WTC11 (cell line): ENCODE measurements at regions not wholly inside any gene's neighbourhood (a gene's known extent, or its start where the extent isn't known, plus 50 kb on each side); places are given as distances from the start of the nearest gene placed in this dataset.

Experiments used
- ATAC-seq: fragments of 200-7000 bp; cut with Tn5 transposase; 2 replicates; pipeline ENCODE4 v1.10.0; 2021; ENCODE audit warnings: mild to moderate bottlenecking, moderate library complexity
- CTCF ChIA-PET: fragments of 300-600 bp; sonication (Branson Sonifier 250); formaldehyde crosslinking; loops from one replicate; lab custom pipeline; 2021; ENCODE audit warnings: antibody characterized with exemption; lab: Charles Lee
- POLR2A ChIA-PET: fragments of 350-600 bp; sonication (Branson Sonifier 250); formaldehyde crosslinking; loops from one replicate; lab custom pipeline; 2021; ENCODE audit warnings: antibody characterized with exemption; lab: Charles Lee
- DNase-seq: peaks from one replicate; pipeline ENCODE4 v3.0.0; 2021; ENCODE audit warnings: low spot score
- H3K27ac Mint-ChIP-seq: 2 replicates; pipeline ENCODE4 v1.8.0; 2021; ENCODE audit warnings: mixed read lengths
- H3K27me3 Mint-ChIP-seq: 2 replicates; pipeline ENCODE4 v1.8.0; 2021; ENCODE audit warnings: low read depth, mild to moderate bottlenecking, moderate library complexity, mixed read lengths
- H3K36me3 Mint-ChIP-seq: 2 replicates; pipeline ENCODE4 v1.8.0; 2021; ENCODE audit warnings: mixed read lengths
- H3K4me1 Mint-ChIP-seq: 2 replicates; pipeline ENCODE4 v1.8.0; 2022; ENCODE audit warnings: mixed read lengths
- H3K4me3 Mint-ChIP-seq: 2 replicates; pipeline ENCODE4 v1.8.0; 2021; ENCODE audit warnings: mild to moderate bottlenecking, moderate library complexity, mixed read lengths
- H3K9me3 Mint-ChIP-seq: 2 replicates; pipeline ENCODE4 v1.8.0; 2021; ENCODE audit warnings: mixed read lengths
- AR ChIP-seq: fragments of 250-450 bp; sonication (Bioruptor Pico); IDR thresholded peaks from 2 replicates; pipeline ENCODE4 v1.9.0; 2021; ENCODE audit warnings: mild to moderate bottlenecking
- ATF6 ChIP-seq: sonication (generic); formaldehyde crosslinking; IDR thresholded peaks from 2 replicates; pipeline ENCODE4 v1.8.1; 2023; ENCODE audit warnings: mild to moderate bottlenecking, missing genetic modification reagents
- CDX4 ChIP-seq: fragments of 250-450 bp; sonication (Bioruptor Pico); IDR thresholded peaks from 2 replicates; pipeline ENCODE4 v1.9.0; 2021; ENCODE audit warnings: moderate library complexity, mild to moderate bottlenecking, inconsistent platforms, borderline replicate concordance
- EMX1 ChIP-seq: fragments of 250-450 bp; sonication (Bioruptor Pico); IDR thresholded peaks from 2 replicates; pipeline ENCODE4 v1.8.0; 2021; ENCODE audit warnings: mild to moderate bottlenecking
- ERG ChIP-seq: fragments of 250-450 bp; sonication (Bioruptor Pico); IDR thresholded peaks from 2 replicates; pipeline ENCODE4 v1.8.0; 2021; ENCODE audit warnings: mild to moderate bottlenecking
- ESRRA ChIP-seq: sonication (generic); formaldehyde crosslinking; IDR thresholded peaks from 2 replicates; pipeline ENCODE4 v1.8.1; 2022; ENCODE audit warnings: mild to moderate bottlenecking, missing genetic modification reagents, borderline replicate concordance
- GRHL2 ChIP-seq: fragments of 250-450 bp; sonication (Bioruptor Pico); IDR thresholded peaks from 2 replicates; pipeline ENCODE4 v1.8.0; 2022; ENCODE audit warnings: mild to moderate bottlenecking, moderate library complexity; ENCODE audit not compliant: insufficient replicate concordance, severe bottlenecking
- IRF2 ChIP-seq: sonication (generic); formaldehyde crosslinking; IDR thresholded peaks from 2 replicates; pipeline ENCODE4 v1.8.0; 2022; ENCODE audit warnings: low read depth, missing genetic modification reagents, borderline replicate concordance
- JUN ChIP-seq: sonication (generic); formaldehyde crosslinking; IDR thresholded peaks from 2 replicates; pipeline ENCODE4 v1.8.0; 2023; ENCODE audit warnings: mild to moderate bottlenecking, missing genetic modification reagents
- MAX ChIP-seq: sonication (generic); formaldehyde crosslinking; IDR thresholded peaks from 2 replicates; pipeline ENCODE4 v1.8.0; 2022; ENCODE audit warnings: mild to moderate bottlenecking, missing genetic modification reagents
- MXD4 ChIP-seq: fragments of 250-450 bp; sonication (Bioruptor Pico); IDR thresholded peaks from 2 replicates; pipeline ENCODE4 v1.8.0; 2021; ENCODE audit warnings: mild to moderate bottlenecking, moderate library complexity, borderline replicate concordance
- RELA ChIP-seq: sonication (generic); formaldehyde crosslinking; IDR thresholded peaks from 2 replicates; pipeline ENCODE4 v1.8.1; 2022; ENCODE audit warnings: missing genetic modification reagents, mild to moderate bottlenecking, borderline replicate concordance
- TP53 ChIP-seq: sonication (generic); formaldehyde crosslinking; IDR thresholded peaks from 2 replicates; pipeline ENCODE4 v1.8.1; 2023; ENCODE audit warnings: mild to moderate bottlenecking, missing genetic modification reagents
- ZBTB43 ChIP-seq: sonication (generic); formaldehyde crosslinking; IDR thresholded peaks from 2 replicates; pipeline ENCODE4 v1.8.1; 2023; ENCODE audit warnings: mild to moderate bottlenecking, missing genetic modification reagents
- ZNF396 ChIP-seq: fragments of 250-450 bp; sonication (Bioruptor Pico); IDR thresholded peaks from 2 replicates; pipeline ENCODE4 v1.8.0; 2021; ENCODE audit warnings: mild to moderate bottlenecking, moderate library complexity, borderline replicate concordance
- ZNF425 ChIP-seq: fragments of 250-450 bp; sonication (Bioruptor Pico); conservative IDR thresholded peaks from 2 replicates; pipeline ENCODE4 v1.9.0; 2021; ENCODE audit warnings: mild to moderate bottlenecking

- Mint-ChIP-seq H3K36me3 (peaks cover 23% of the 10 kb centered on the region), H3K27ac (no peak overlapping the region), H3K4me3 (no peak overlapping the region), H3K9me3 (peaks cover 43% of the 10 kb centered on the region), H3K4me1 (peaks cover 14% of the 10 kb centered on the region), H3K27me3 (no peaks in the 10 kb centered on the region)
- ATAC-seq (no peak), DNase-seq (no peak)
- POLR2A ChIA-PET: no interaction called here
- TF ChIP-seq ATF6: no peak
- TF ChIP-seq IRF2 (CRISPR knock-in tag): no peak
- TF ChIP-seq MAX: no peak
- TF ChIP-seq JUN (CRISPR knock-in tag): no peak
- no peak for TF ChIP-seq ZNF425 (CRISPR knock-in tag)
- no peak for TF ChIP-seq AR (CRISPR knock-in tag)
- no peak for TF ChIP-seq ZBTB43 (CRISPR knock-in tag)
- TF ChIP-seq MXD4 (CRISPR knock-in tag): no peak
- no peak for TF ChIP-seq ZNF396
- TF ChIP-seq GRHL2: no peak
- no peak for TF ChIP-seq CDX4 (CRISPR knock-in tag)
- no peak for TF ChIP-seq RELA (CRISPR knock-in tag)
- TF ChIP-seq ESRRA (CRISPR knock-in tag): no peak
- TF ChIP-seq EMX1 (CRISPR knock-in tag): no peak
- TF ChIP-seq ERG (CRISPR knock-in tag): no peak
- no peak for TF ChIP-seq TP53 (CRISPR knock-in tag)
- CTCF ChIA-PET: interaction anchor here (3.5 kb wide), 1 partner anchor 12 kb away, joined by 19 read pairs; no protein-coding TSS in a partner anchor
Measured at GRCh38 chr1:209500993-209501392, 82.5 kb upstream of the CAMK1G start.
